HG03575 (cell line): ENCODE measurements at regions not wholly inside any gene's neighbourhood (a gene's known extent, or its start where the extent isn't known, plus 50 kb on each side); places are given as distances from the start of the nearest gene placed in this dataset.
A peak's percentile ranks its signal among the peaks of the same experiment; 100 is the strongest.
"Not testable (repeated sequence)": the region's sequence is repeated elsewhere in the genome, so short reads cannot be mapped to it uniquely, and the experiment has no call there.

ENCODE experiments used
- ATAC-seq: cut with Tn5 transposase; IDR thresholded peaks from one replicate; pipeline ENCODE4 v1.9.1; 2021; ENCODE audit not compliant: unreplicated experiment, insufficient number of reproducible peaks, low FRiP score; ENCODE audit errors: extremely low read depth

GRCh38 chr3:107913701-107914100 lies 177.1 kb downstream of the CD47 start:
- no peak for ATAC-seq

- no peak for ATAC-seq
These were observed 179.4 kb downstream of the CD47 start for GRCh38 chr3:107911337-107912000.

GRCh38 chr3:107910713-107911259 lies 180.0 kb downstream of the CD47 start:
- peak; percentile 93 for ATAC-seq

GRCh38 chr3:107909583-107909982 lies 181.2 kb downstream of the CD47 start:
- ATAC-seq, result not testable (repeated sequence)

- ATAC-seq, result no peak
These were observed 182.8 kb downstream of the CD47 start for GRCh38 chr3:107907996-107908395.

GRCh38 chr3:107904536-107905066 lies 186.2 kb downstream of the CD47 start:
- ATAC-seq, result no peak

- no peak for ATAC-seq
These were observed 190.7 kb downstream of the CD47 start for GRCh38 chr3:107899990-107900651.

- ATAC-seq, result no peak
These were observed 193.3 kb downstream of the CD47 start for GRCh38 chr3:107897471-107898061.

- no peak for ATAC-seq
These were observed 195.8 kb downstream of the CD47 start for GRCh38 chr3:107894998-107895397.

- no peak for ATAC-seq
These were observed 197.7 kb downstream of the CD47 start for GRCh38 chr3:107892955-107893624.

- no peak for ATAC-seq
These were observed 205.9 kb downstream of the CD47 start for GRCh38 chr3:107884719-107885460.

- ATAC-seq, result no peak
These were observed 206.8 kb downstream of the CD47 start for GRCh38 chr3:107884028-107884427.

GRCh38 chr3:107882881-107883280 lies 207.9 kb downstream of the CD47 start:
- no peak for ATAC-seq

GRCh38 chr3:107882261-107882660 lies 208.6 kb downstream of the CD47 start:
- ATAC-seq, result no peak

- no peak for ATAC-seq
These were observed 209.3 kb downstream of the CD47 start for GRCh38 chr3:107881509-107881908.

- no peak for ATAC-seq
These were observed 210.1 kb downstream of the CD47 start for GRCh38 chr3:107880702-107881101.

GRCh38 chr3:107877936-107878335 lies 212.9 kb downstream of the CD47 start:
- ATAC-seq, result no peak

GRCh38 chr3:107870943-107871638 lies 219.7 kb downstream of the CD47 start:
- ATAC-seq, result no peak
